ENCODE measurements at regions not wholly inside any gene's neighbourhood (a gene's known extent, or its start where the extent isn't known, plus 50 kb on each side); places are given as distances from the start of the nearest gene placed in this dataset.

GRCh38 chr4:19151684-19152083 is 1100.0 kb upstream of the SLIT2 start:
- intact Hi-C loops (cut with micrococcal nuclease; ENCODE audit: unreplicated experiment) = no loop called here
- no TSS peak for BruUV-seq (replicated peaks)
- H3K4me3 ChIP-seq (ENCODE audit: low read depth, low read length, poor library complexity, severe bottlenecking) = no peak overlapping the region
- CTCF ChIA-PET = no interaction called here
- H3K36me3 ChIP-seq (ENCODE audit: insufficient read depth, low read length, poor library complexity, severe bottlenecking) = no peaks in the 10 kb centered on the region
- no peak for TF ChIP-seq CTCF (conservative IDR thresholded peaks at IDR 0.05; ENCODE audit: low read depth, low read length)
- TF ChIP-seq EZH2 (IDR thresholded peaks at IDR 0.05; ENCODE audit: borderline replicate concordance, low read depth, low read length, poor library complexity, severe bottlenecking) = no peak
- no peaks in the 10 kb centered on the region for H3K4me1 ChIP-seq (ENCODE audit: insufficient read depth, low read length, poor library complexity, severe bottlenecking)
- no peak overlapping the region for H3K27ac ChIP-seq (ENCODE audit: low read depth, low read length, poor library complexity, severe bottlenecking)
- peaks cover 7% of the 10 kb centered on the region for H3K9me3 ChIP-seq (ENCODE audit: low read depth, low read length, poor library complexity, severe bottlenecking)
- POLR2A ChIA-PET (ENCODE audit: low non-redundant PET) = no interaction called here
- H3K27me3 ChIP-seq (replicated peaks; ENCODE audit: insufficient read depth, low read depth, low read length, poor library complexity) = no peaks in the 10 kb centered on the region
- DNase-seq (ENCODE audit: low spot score) = no peak

- no peak overlapping the region for H3K4me3 ChIP-seq (ENCODE audit: low read depth, low read length, poor library complexity, severe bottlenecking)
- no peaks in the 10 kb centered on the region for H3K27me3 ChIP-seq (replicated peaks; ENCODE audit: insufficient read depth, low read depth, low read length, poor library complexity)
- POLR2A ChIA-PET (ENCODE audit: low non-redundant PET) = no interaction called here
- no TSS peak for BruUV-seq (replicated peaks)
- intact Hi-C loops (cut with micrococcal nuclease; ENCODE audit: unreplicated experiment) = no loop called here
- H3K27ac ChIP-seq (ENCODE audit: low read depth, low read length, poor library complexity, severe bottlenecking) = no peak overlapping the region
- no peaks in the 10 kb centered on the region for H3K36me3 ChIP-seq (ENCODE audit: insufficient read depth, low read length, poor library complexity, severe bottlenecking)
- CTCF ChIA-PET = no interaction called here
- no peak for TF ChIP-seq EZH2 (IDR thresholded peaks at IDR 0.05; ENCODE audit: borderline replicate concordance, low read depth, low read length, poor library complexity, severe bottlenecking)
- TF ChIP-seq CTCF (conservative IDR thresholded peaks at IDR 0.05; ENCODE audit: low read depth, low read length) = no peak
- no peaks in the 10 kb centered on the region for H3K9me3 ChIP-seq (ENCODE audit: low read depth, low read length, poor library complexity, severe bottlenecking)
- DNase-seq (ENCODE audit: low spot score) = no peak
- H3K4me1 ChIP-seq (ENCODE audit: insufficient read depth, low read length, poor library complexity, severe bottlenecking) = no peaks in the 10 kb centered on the region
These were observed 1105.7 kb upstream of the SLIT2 start for GRCh38 chr4:19146038-19146437.

- TF ChIP-seq CTCF (conservative IDR thresholded peaks at IDR 0.05; ENCODE audit: low read depth, low read length) = no peak
- TF ChIP-seq EZH2 (IDR thresholded peaks at IDR 0.05; ENCODE audit: borderline replicate concordance, low read depth, low read length, poor library complexity, severe bottlenecking) = no peak
- Histone ChIP-seq H3K4me3 (ENCODE audit: low read depth, low read length, poor library complexity, severe bottlenecking) (no peak overlapping the region), H3K9me3 (ENCODE audit: low read depth, low read length, poor library complexity, severe bottlenecking) (no peaks in the 10 kb centered on the region), H3K27ac (ENCODE audit: low read depth, low read length, poor library complexity, severe bottlenecking) (no peak overlapping the region), H3K27me3 (replicated peaks; ENCODE audit: insufficient read depth, low read depth, low read length, poor library complexity) (no peaks in the 10 kb centered on the region), H3K36me3 (ENCODE audit: insufficient read depth, low read length, poor library complexity, severe bottlenecking) (no peaks in the 10 kb centered on the region), H3K4me1 (ENCODE audit: insufficient read depth, low read length, poor library complexity, severe bottlenecking) (no peaks in the 10 kb centered on the region)
- POLR2A ChIA-PET (ENCODE audit: low non-redundant PET) = no interaction called here
- no TSS peak for BruUV-seq (replicated peaks)
- no peak for DNase-seq (ENCODE audit: low spot score)
- CTCF ChIA-PET = no interaction called here
- intact Hi-C loops (cut with micrococcal nuclease; ENCODE audit: unreplicated experiment) = no loop called here
These were observed 1114.5 kb upstream of the LCORL start for GRCh38 chr4:19135895-19136633.
